HCT116 (cell line): ENCODE measurements at regions not wholly inside any gene's neighbourhood (a gene's known extent, or its start where the extent isn't known, plus 50 kb on each side); places are given as distances from the start of the nearest gene placed in this dataset.

ENCODE experiments used
- ATAC-seq: fragments of 200-7000 bp; cut with Tn5 transposase; 2 replicates; pipeline ENCODE4 v1.9.1; 2020; ENCODE audit warnings: mild to moderate bottlenecking, moderate library complexity
- BruUV-seq: library from RNA; stranded (reverse); fragments of 400-500 nt; replicated peaks from 2 replicates; lab custom pipeline; 2021; lab: Mats Ljungman, UMichigan
- CTCF ChIA-PET: fragments of 300-600 bp; sonication (Branson Sonifier 250); formaldehyde crosslinking; loops from one replicate; lab custom pipeline; 2021; ENCODE audit warnings: antibody characterized with exemption; lab: Charles Lee
- POLR2A ChIA-PET: fragments of 300-600, 350-600 bp; sonication (Branson Sonifier 250); formaldehyde crosslinking; loops from one replicate; lab custom pipeline; 2021; ENCODE audit warnings: antibody characterized with exemption; lab: Charles Lee
- RAD21 ChIA-PET, 2 experiments: fragments of 300-600 bp; sonication (Branson Sonifier 250); formaldehyde crosslinking; loops; one replicate each; lab custom pipeline; 2023; ENCODE audit warnings: low total read pairs in 2 of 2; ENCODE audit not compliant: uncharacterized antibody in 2 of 2, unreplicated experiment in 2 of 2, low non-redundant PET in 1 of 2; lab: Charles Lee
- DNase-seq: peaks from one replicate; pipeline ENCODE4 v3.0.0-alpha.2; 2010; ENCODE audit warnings: low read depth, low spot score
- H2AFZ ChIP-seq: fragments of 200-600 bp; shearing (Covaris generic), sonication (generic); 2 replicates; pipeline ENCODE4 v1.6.1; 2017; ENCODE audit warnings: low read depth, mixed run types, mixed read lengths, antibody characterized with exemption, low read length; ENCODE audit not compliant: poor library complexity, severe bottlenecking
- H3K27ac ChIP-seq: 2 replicates; pipeline ENCODE4 v1.5.1; 2012; ENCODE audit warnings: low read depth, low read length
- H3K27me3 ChIP-seq: fragments of 200-600 bp; sonication (generic); 2 replicates; pipeline ENCODE4 v1.6.1; 2016; ENCODE audit warnings: mixed run types, low read length, mixed read lengths; ENCODE audit not compliant: insufficient read depth
- H3K36me3 ChIP-seq, 2 experiments: fragments of 200-500 bp in 1 of 2; fragments of 200-600 bp in 1 of 2; sonication (Bioruptor generic) in 1 of 2; sonication (generic) in 1 of 2; 2 replicates each; pipeline versions ENCODE4 v1.5.1 to v1.6.1; 2014 to 2016; ENCODE audit warnings: low read length in 2 of 2, inconsistent platforms in 1 of 2, mixed read lengths in 1 of 2, mixed run types in 1 of 2; ENCODE audit not compliant: insufficient read depth in 2 of 2, control insufficient read depth in 1 of 2
- H3K4me1 ChIP-seq, 2 experiments: fragments of 200-600 bp in 1 of 2; sonication (generic) in 1 of 2; 2 replicates each; pipeline versions ENCODE4 v1.5.1 to v1.6.1; 2012 to 2017; ENCODE audit warnings: low read length in 2 of 2, inconsistent platforms in 1 of 2, mild to moderate bottlenecking in 1 of 2, mixed read lengths in 1 of 2, mixed run types in 1 of 2, moderate library complexity in 1 of 2; ENCODE audit not compliant: insufficient read depth in 2 of 2, control insufficient read depth in 1 of 2
- H3K4me2 ChIP-seq: fragments of 200-600 bp; sonication (generic); 2 replicates; pipeline ENCODE4 v1.6.1; 2017; ENCODE audit warnings: mixed run types, low read length, mixed read lengths
- H3K4me3 ChIP-seq, 2 experiments: fragments of 200-600 bp in 1 of 2; sonication (generic) in 1 of 2; replicated peaks in 1 of 2; 2 replicates each; pipeline ENCODE4 v1.5.1; 2011 to 2016; ENCODE audit warnings: low read length in 2 of 2, control low read depth in 1 of 2, low read depth in 1 of 2, mild to moderate bottlenecking in 1 of 2, mixed read lengths in 1 of 2, mixed run types in 1 of 2
- H3K79me2 ChIP-seq: fragments of 200-600 bp; sonication (generic); 2 replicates; pipeline ENCODE4 v1.6.1; 2017; ENCODE audit warnings: mild to moderate bottlenecking, mixed run types, low read length, moderate library complexity, mixed read lengths; ENCODE audit not compliant: insufficient read depth
- H3K9ac ChIP-seq: fragments of 200-600 bp; sonication (generic); 2 replicates; pipeline ENCODE4 v1.6.1; 2016; ENCODE audit warnings: low read length, mixed read lengths
- H3K9me2 ChIP-seq: fragments of 200-600 bp; sonication (generic), shearing (Covaris generic); 2 replicates; pipeline ENCODE4 v1.6.1; 2017; ENCODE audit warnings: mixed run types, mild to moderate bottlenecking, moderate library complexity; ENCODE audit not compliant: insufficient read depth
- H3K9me3 ChIP-seq, 2 experiments: fragments of 200-500 bp in 1 of 2; fragments of 200-600 bp in 1 of 2; sonication (Bioruptor generic) in 1 of 2; sonication (generic) in 1 of 2; 2 replicates each; pipeline ENCODE4 v1.6.1; 2014 to 2017; ENCODE audit warnings: low read length in 2 of 2, mixed read lengths in 2 of 2, inconsistent platforms in 1 of 2, low read depth in 1 of 2, mild to moderate bottlenecking in 1 of 2, mixed run types in 1 of 2, moderate library complexity in 1 of 2; ENCODE audit not compliant: control insufficient read depth in 1 of 2, insufficient read depth in 1 of 2
- H4K20me1 ChIP-seq: fragments of 200-600 bp; sonication (generic), shearing (Covaris generic); 2 replicates; pipeline ENCODE4 v1.6.1; 2017; ENCODE audit warnings: mixed run types, mild to moderate bottlenecking, moderate library complexity; ENCODE audit not compliant: insufficient read depth
- ATF3 ChIP-seq: IDR thresholded peaks from 2 replicates; pipeline ENCODE4 v1.6.1; 2012
- CBX3 ChIP-seq: IDR thresholded peaks from 2 replicates; pipeline ENCODE4 v1.6.1; 2012; ENCODE audit warnings: low read depth
- ELF1 ChIP-seq: IDR thresholded peaks from 2 replicates; pipeline ENCODE4 v1.6.1; 2012; ENCODE audit warnings: low read depth, borderline replicate concordance
- EZH2 ChIP-seq: fragments of 200-600 bp; sonication (generic); IDR thresholded peaks from 2 replicates; pipeline ENCODE4 v1.6.1; 2017; ENCODE audit warnings: antibody characterized with exemption, mixed run types
- FOSL1 ChIP-seq: IDR thresholded peaks from 2 replicates; pipeline ENCODE4 v1.6.1; 2012; ENCODE audit warnings: low read depth
- JUND ChIP-seq: IDR thresholded peaks from 2 replicates; pipeline ENCODE4 v1.6.1; 2012
- MAX ChIP-seq: IDR thresholded peaks from 2 replicates; pipeline ENCODE4 v1.6.1; 2012
- POLR2A ChIP-seq: IDR thresholded peaks from 2 replicates; pipeline ENCODE4 v1.7.0; 2011; ENCODE audit warnings: borderline replicate concordance; ENCODE audit not compliant: insufficient read depth, insufficient read length; ENCODE audit errors: extremely low read depth
- RAD21 ChIP-seq: IDR thresholded peaks from 2 replicates; pipeline ENCODE4 v1.6.1; 2012; ENCODE audit warnings: low read depth, mild to moderate bottlenecking
- SP1 ChIP-seq: IDR thresholded peaks from 2 replicates; pipeline ENCODE4 v1.6.1; 2012; ENCODE audit warnings: low read depth
- TCF7L2 ChIP-seq: IDR thresholded peaks from 2 replicates; pipeline ENCODE4 v1.7.0; 2011; ENCODE audit warnings: borderline replicate concordance, inconsistent platforms; ENCODE audit not compliant: insufficient read depth, insufficient read length; ENCODE audit errors: extremely low read depth
- YY1 ChIP-seq: IDR thresholded peaks from 2 replicates; pipeline ENCODE4 v1.6.1; 2011; ENCODE audit warnings: low read length, low read depth, moderate library complexity, mild to moderate bottlenecking; ENCODE audit not compliant: insufficient replicate concordance; ENCODE audit errors: extremely low read depth
- intact Hi-C: fragments of 100-400 bp; cut with micrococcal nuclease; formaldehyde crosslinking; loops from 2 replicates; pipeline ENCODE4 v1.10.0; 2022

GRCh38 chr10:111579473-111579872, 502.6 kb downstream of the ADRA2A start (continued):
- TF ChIP-seq EZH2 = no peak
- TF ChIP-seq TCF7L2 = no peak
- TF ChIP-seq JUND = no peak
- TF ChIP-seq, all 23 proteins: peak for 0

- Histone ChIP-seq H3K79me2 (no peaks in the 10 kb centered on the region), H3K9me2 (no peaks in the 10 kb centered on the region), H2AFZ (no peak overlapping the region), H4K20me1 (no peaks in the 10 kb centered on the region), H3K4me2 (no peak overlapping the region), H3K27me3 (peaks cover 11% of the 10 kb centered on the region; the same call in 1 of the 2 replicates), H3K4me3 (no peak overlapping the region), H3K4me1 (no peaks in the 10 kb centered on the region), H3K27ac (no peak overlapping the region), H3K36me3 (no peaks in the 10 kb centered on the region), H3K9me3 (no peaks in the 10 kb centered on the region), H3K9ac (no peak overlapping the region)
- intact Hi-C loops = loop anchor here (10.0 kb wide), 1 partner anchor 976 kb away; no protein-coding TSS in a partner anchor
- TF ChIP-seq YY1 = no peak
- no peak for TF ChIP-seq SP1
- TF ChIP-seq POLR2A = no peak
- no peak for TF ChIP-seq ELF1
- TF ChIP-seq CBX3 = no peak
- no peak for TF ChIP-seq MAX
- TF ChIP-seq FOSL1 = no peak
- no peak for TF ChIP-seq RAD21
- TF ChIP-seq ATF3 = no peak
- BruUV-seq = no TSS peak
- ATAC-seq (no peak), DNase-seq (no peak)
- CTCF ChIA-PET = no interaction called here
- POLR2A ChIA-PET = no interaction called here
- RAD21 ChIA-PET = no interaction called here
These were observed 513.9 kb downstream of the ADRA2A start for GRCh38 chr10:111590703-111591102.
